ENCODE measurements at regions not wholly inside any gene's neighbourhood (a gene's known extent, or its start where the extent isn't known, plus 50 kb on each side); places are given as distances from the start of the nearest gene placed in this dataset.
"Not testable (repeated sequence)": the region's sequence is repeated elsewhere in the genome, so short reads cannot be mapped to it uniquely, and the experiment has no call there.

- not testable (repeated sequence) for H3K4me3 Mint-ChIP-seq, H3K27me3 Mint-ChIP-seq, H3K27ac Mint-ChIP-seq, H3K36me3 Mint-ChIP-seq, H3K4me1 Mint-ChIP-seq, H3K9me3 Mint-ChIP-seq
Observed at GRCh38 chr19:21668072-21668773, 99.2 kb downstream of the ZNF100 start.

DNA sequence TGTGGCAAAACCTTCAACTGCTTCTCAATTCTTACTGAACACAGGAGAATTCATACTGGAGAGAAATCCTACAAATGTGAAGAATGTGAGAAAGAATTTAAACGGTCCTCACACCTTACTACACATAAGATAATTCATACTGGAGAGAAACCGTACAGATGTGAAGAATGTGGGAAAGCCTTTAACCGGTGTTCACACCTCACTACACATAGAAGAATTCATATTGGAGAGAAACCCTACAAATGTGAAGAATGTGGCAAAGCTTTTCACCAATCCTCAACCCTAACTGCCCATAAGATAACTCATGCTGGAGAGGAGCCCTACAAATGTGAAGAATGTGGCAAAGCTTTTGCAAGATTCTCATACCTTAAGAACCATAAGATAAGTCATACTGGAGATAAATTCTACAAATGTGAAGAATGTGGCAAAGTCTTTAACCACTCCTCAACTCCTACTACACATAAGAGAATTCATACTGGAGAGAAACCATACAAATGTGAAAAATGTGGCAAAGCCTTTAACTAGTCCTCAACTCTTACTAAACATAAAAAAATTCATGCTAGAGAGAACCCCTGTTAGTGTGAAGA lies 111.7 kb downstream of the ZNF100 start:
- peaks cover 31% of the 10 kb centered on the region for H3K9me3 Mint-ChIP-seq
- H3K4me3 Mint-ChIP-seq: no peak overlapping the region
- no peaks in the 10 kb centered on the region for H3K27me3 Mint-ChIP-seq
- no peaks in the 10 kb centered on the region for H3K4me1 Mint-ChIP-seq
- no peak overlapping the region for H3K27ac Mint-ChIP-seq
- H3K36me3 Mint-ChIP-seq: peaks cover 6% of the 10 kb centered on the region

- H3K4me3 Mint-ChIP-seq: not testable (repeated sequence)
- H3K9me3 Mint-ChIP-seq: peaks cover 31% of the 10 kb centered on the region
Observed at GRCh38 chr19:21651478-21651877, 115.9 kb downstream of the ZNF100 start.

GRCh38 chr19:21638776-21639175 lies 128.6 kb downstream of the ZNF100 start:
- H3K4me1 Mint-ChIP-seq: no peaks in the 10 kb centered on the region
- H3K27me3 Mint-ChIP-seq: no peaks in the 10 kb centered on the region
- no peak overlapping the region for H3K27ac Mint-ChIP-seq
- H3K4me3 Mint-ChIP-seq: no peak overlapping the region
- H3K36me3 Mint-ChIP-seq: no peaks in the 10 kb centered on the region
- no peaks in the 10 kb centered on the region for H3K9me3 Mint-ChIP-seq

More at GRCh38 chr19:21651478-21651877, 115.9 kb downstream of the ZNF100 start:
- not testable (repeated sequence) for H3K27ac Mint-ChIP-seq, H3K4me1 Mint-ChIP-seq, H3K27me3 Mint-ChIP-seq
- peaks cover 10% of the 10 kb centered on the region for H3K36me3 Mint-ChIP-seq

DNA sequence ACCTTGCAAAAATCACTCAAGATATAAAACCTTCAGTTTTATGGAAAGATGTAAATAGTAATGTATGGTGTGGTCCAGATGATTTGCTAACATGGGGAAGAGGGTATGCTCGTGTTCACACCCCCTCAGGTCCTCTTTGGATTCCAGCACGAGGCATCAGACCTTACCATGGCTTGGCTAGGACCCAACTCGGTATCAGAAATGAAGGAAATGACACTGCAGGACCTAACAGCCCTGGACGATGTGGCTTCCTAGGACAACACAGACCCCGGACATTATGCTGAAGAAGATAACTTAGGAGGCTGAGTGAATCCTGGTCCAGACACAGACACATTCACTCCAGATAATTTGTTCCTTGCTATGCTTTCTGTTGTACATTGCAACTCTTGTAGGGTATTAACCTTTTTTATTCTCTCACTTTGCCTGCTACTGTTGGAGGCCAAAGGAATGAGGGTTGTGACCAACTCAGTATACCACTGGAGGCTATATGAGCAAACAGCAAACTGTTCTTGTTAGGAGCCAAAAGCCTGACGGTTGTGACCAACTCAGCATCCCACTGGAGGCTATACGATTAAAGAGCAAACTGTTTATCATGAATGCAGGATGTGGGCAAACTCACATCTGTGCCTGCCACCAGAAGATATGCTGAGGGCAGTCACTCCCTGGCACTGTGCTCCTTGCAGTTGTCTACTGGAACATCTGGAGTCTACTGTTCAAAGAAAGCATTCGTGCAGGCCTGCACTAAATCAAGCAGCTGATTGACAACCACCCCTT lies 121.7 kb downstream of the ZNF429 start:
- Mint-ChIP-seq H3K36me3 (peaks cover 4% of the 10 kb centered on the region), H3K27me3 (no peaks in the 10 kb centered on the region), H3K27ac (no peak overlapping the region), H3K4me3 (no peak overlapping the region), H3K4me1 (no peaks in the 10 kb centered on the region), H3K9me3 (peaks cover 6% of the 10 kb centered on the region)

DNA sequence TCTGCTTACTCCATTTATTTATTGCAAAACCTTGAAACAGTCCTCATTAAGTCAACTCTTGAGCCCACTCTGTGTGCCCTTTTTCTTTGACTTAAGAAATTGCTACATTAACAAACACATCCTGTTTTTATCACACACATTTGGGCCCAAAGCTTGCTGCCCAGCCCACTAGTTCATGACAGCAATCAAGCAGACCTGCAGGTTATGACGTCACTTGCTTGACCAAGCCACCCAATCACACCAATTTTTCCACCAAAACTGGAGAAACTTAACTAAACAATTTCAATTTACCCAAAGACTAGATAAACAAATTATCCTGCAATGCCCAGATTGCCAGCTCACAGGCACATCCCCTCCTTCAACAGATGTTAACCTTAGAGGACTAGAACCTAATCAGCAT lies 120.7 kb downstream of the ZNF429 start:
- H3K36me3 Mint-ChIP-seq: peaks cover 4% of the 10 kb centered on the region
- H3K27me3 Mint-ChIP-seq: no peaks in the 10 kb centered on the region
- peaks cover 6% of the 10 kb centered on the region for H3K9me3 Mint-ChIP-seq
- H3K4me3 Mint-ChIP-seq: no peak overlapping the region
- no peak overlapping the region for H3K27ac Mint-ChIP-seq
- H3K4me1 Mint-ChIP-seq: no peaks in the 10 kb centered on the region

DNA sequence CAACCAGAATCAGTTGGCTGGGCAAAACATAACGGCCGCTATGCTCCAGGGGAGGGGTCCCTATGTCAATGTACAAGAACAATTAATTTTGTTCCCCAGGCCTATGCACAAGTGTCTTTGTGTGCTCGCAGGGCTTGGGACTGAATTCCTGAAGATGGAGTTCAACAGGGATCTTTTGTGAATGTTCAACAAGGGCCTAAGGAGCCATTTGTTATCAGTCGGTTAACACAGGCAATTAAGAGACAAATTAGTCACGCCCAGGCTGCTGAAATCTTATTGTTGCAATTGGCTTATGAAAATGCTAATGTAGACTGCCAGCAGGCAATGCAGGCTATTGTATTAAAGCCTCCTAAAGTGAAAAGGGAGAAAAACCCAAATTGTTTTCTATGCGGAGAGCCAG lies 117.5 kb downstream of the ZNF429 start:
- H3K4me3 Mint-ChIP-seq: no peak overlapping the region
- no peak overlapping the region for H3K27ac Mint-ChIP-seq
- H3K36me3 Mint-ChIP-seq: no peaks in the 10 kb centered on the region
- no peaks in the 10 kb centered on the region for H3K4me1 Mint-ChIP-seq
- no peaks in the 10 kb centered on the region for H3K27me3 Mint-ChIP-seq
- H3K9me3 Mint-ChIP-seq: no peaks in the 10 kb centered on the region

GRCh38 chr19:21621671-21622070 lies 116.3 kb downstream of the ZNF429 start:
- H3K27me3 Mint-ChIP-seq: no peaks in the 10 kb centered on the region
- H3K4me3 Mint-ChIP-seq: no peak overlapping the region
- H3K27ac Mint-ChIP-seq: no peak overlapping the region
- H3K9me3 Mint-ChIP-seq: no peaks in the 10 kb centered on the region
- no peaks in the 10 kb centered on the region for H3K36me3 Mint-ChIP-seq
- no peaks in the 10 kb centered on the region for H3K4me1 Mint-ChIP-seq

GRCh38 chr19:21617740-21618339 lies 112.4 kb downstream of the ZNF429 start:
- H3K27me3 Mint-ChIP-seq: no peaks in the 10 kb centered on the region

GRCh38 chr19:21614776-21615175 lies 109.4 kb downstream of the ZNF429 start:
- not testable (repeated sequence) for H3K4me1 Mint-ChIP-seq, H3K9me3 Mint-ChIP-seq, H3K4me3 Mint-ChIP-seq, H3K36me3 Mint-ChIP-seq, H3K27me3 Mint-ChIP-seq, H3K27ac Mint-ChIP-seq

More at GRCh38 chr19:21617740-21618339, 112.4 kb downstream of the ZNF429 start:
- no peak overlapping the region for H3K4me3 Mint-ChIP-seq
- no peaks in the 10 kb centered on the region for H3K9me3 Mint-ChIP-seq
- H3K4me1 Mint-ChIP-seq: no peaks in the 10 kb centered on the region
- no peak overlapping the region for H3K27ac Mint-ChIP-seq
- peaks cover 3% of the 10 kb centered on the region for H3K36me3 Mint-ChIP-seq

GRCh38 chr19:21613201-21613600 lies 107.8 kb downstream of the ZNF429 start:
- not testable (repeated sequence) for H3K4me3 Mint-ChIP-seq, H3K27me3 Mint-ChIP-seq, H3K27ac Mint-ChIP-seq, H3K9me3 Mint-ChIP-seq, H3K36me3 Mint-ChIP-seq, H3K4me1 Mint-ChIP-seq

DNA sequence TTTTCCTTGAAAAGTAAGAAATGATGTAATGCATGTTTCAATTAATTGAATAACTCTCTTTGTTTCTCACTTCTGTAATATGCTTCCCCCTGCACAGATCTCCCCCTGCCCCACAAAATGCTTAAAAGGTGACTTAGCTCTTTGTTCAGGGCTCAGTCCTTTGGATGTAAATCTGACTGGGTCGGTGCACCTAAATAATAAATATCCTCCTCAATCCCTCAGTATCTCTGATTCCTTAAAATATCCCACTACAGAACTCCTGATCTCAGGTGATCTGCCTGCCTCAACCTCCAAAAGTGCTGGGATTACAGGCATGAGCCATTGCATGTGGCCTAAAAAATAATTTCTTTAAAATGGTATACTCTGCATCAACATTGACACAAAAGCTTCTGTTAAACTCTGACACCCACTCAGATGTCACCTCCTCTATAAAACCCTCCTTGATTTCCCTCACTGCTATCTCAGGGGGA lies 107.0 kb downstream of the ZNF429 start:
- Mint-ChIP-seq H3K9me3 (no peaks in the 10 kb centered on the region), H3K36me3 (peaks cover 3% of the 10 kb centered on the region), H3K27me3 (no peaks in the 10 kb centered on the region), H3K27ac (no peak overlapping the region), H3K4me1 (no peaks in the 10 kb centered on the region), H3K4me3 (no peak overlapping the region)

DNA sequence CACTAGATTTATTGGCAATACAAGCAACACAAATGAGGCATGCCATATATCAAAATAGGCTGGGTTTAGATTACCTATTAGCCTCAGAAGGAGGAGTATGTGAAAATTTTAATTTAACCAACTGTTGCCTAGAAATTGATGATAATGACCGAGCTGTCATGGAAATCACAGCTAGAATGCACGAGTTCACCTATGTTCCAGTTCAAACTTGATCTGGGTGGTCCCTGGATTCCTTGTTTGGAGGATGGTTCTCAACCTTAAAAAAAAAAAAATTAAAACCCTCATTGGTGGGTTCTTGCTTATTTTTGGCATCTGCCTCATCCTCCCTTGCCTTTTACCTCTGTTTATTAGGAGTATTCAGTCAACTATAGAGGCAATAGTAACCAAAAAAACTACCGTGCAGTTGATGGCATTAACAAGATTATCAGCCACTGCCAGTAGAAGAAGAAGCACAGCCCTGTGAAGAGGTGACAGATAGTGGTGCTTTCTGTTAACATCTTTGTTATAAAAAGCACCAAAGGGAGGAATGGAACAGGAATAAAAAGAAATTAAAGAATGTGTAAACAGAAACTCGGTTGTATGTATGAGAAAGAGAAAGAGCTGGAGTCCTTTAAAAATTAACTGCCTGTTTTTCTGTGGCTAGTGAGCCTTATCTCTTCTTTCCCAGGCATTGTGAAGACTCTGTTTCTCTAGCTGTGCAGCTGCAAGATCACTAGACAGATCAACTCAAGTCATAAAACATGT lies 106.4 kb downstream of the ZNF429 start:
- Mint-ChIP-seq H3K36me3 (peaks cover 3% of the 10 kb centered on the region), H3K9me3 (no peaks in the 10 kb centered on the region), H3K4me1 (no peaks in the 10 kb centered on the region), H3K27ac (no peak overlapping the region), H3K27me3 (no peaks in the 10 kb centered on the region), H3K4me3 (no peak overlapping the region)

- Mint-ChIP-seq H3K36me3 (peaks cover 3% of the 10 kb centered on the region), H3K4me3 (no peak overlapping the region), H3K9me3 (no peaks in the 10 kb centered on the region), H3K27me3 (no peaks in the 10 kb centered on the region), H3K4me1 (no peaks in the 10 kb centered on the region), H3K27ac (no peak overlapping the region)
Observed at GRCh38 chr19:21610787-21611186, 105.4 kb downstream of the ZNF429 start.

- no peak overlapping the region for H3K4me3 Mint-ChIP-seq
- H3K27me3 Mint-ChIP-seq: no peaks in the 10 kb centered on the region
- peaks cover under 1% of the 10 kb centered on the region for H3K4me1 Mint-ChIP-seq
- H3K27ac Mint-ChIP-seq: no peak overlapping the region
- peaks cover 3% of the 10 kb centered on the region for H3K36me3 Mint-ChIP-seq
- no peaks in the 10 kb centered on the region for H3K9me3 Mint-ChIP-seq
Observed at GRCh38 chr19:21610341-21610740, 104.9 kb downstream of the ZNF429 start.
